Prostate gland (tissue), 2 donors: ENCODE measurements at regions not wholly inside any gene's neighbourhood (a gene's known extent, or its start where the extent isn't known, plus 50 kb on each side); places are given as distances from the start of the nearest gene placed in this dataset.

Source experiments
- DNase-seq: peaks from one replicate; pipeline ENCODE4 v3.0.0-alpha.2; 2019; ENCODE audit warnings: low spot score
- H3K27ac ChIP-seq, 2 donors: fragments of 200-600 bp; sonication (generic); 2 replicates each; pipeline ENCODE4 v1.5.1; 2017 to 2019
- H3K27me3 ChIP-seq: fragments of 200-600 bp; sonication (generic); replicated peaks from 2 replicates; pipeline ENCODE4 v1.5.1; 2019; ENCODE audit not compliant: insufficient read depth
- H3K36me3 ChIP-seq, 2 donors: fragments of 200-600 bp; sonication (generic); 1 replicate in 1 of 2; 2 replicates in 1 of 2; pipeline versions ENCODE4 v1.5.1 to v1.8.1; 2017 to 2019
- H3K4me1 ChIP-seq: fragments of 200-600 bp; sonication (generic); replicated peaks from 2 replicates; pipeline ENCODE4 v1.5.1; 2019
- H3K4me3 ChIP-seq, 2 donors: fragments of 200-600 bp; sonication (generic); 2 replicates each; pipeline ENCODE4 v1.5.1; 2017 to 2019
- H3K9me3 ChIP-seq: fragments of 200-600 bp; sonication (generic); 2 replicates; pipeline ENCODE4 v1.5.1; 2017
- CTCF ChIP-seq, 4 experiments: fragments of 200-600 bp in 2 of 4; fragments of 450-650 bp in 2 of 4; sonication (generic) in 2 of 4; IDR thresholded peaks; 1 replicate in 3 of 4; 2 replicates in 1 of 4; pipeline ENCODE4 v1.5.1; 2016 to 2019; ENCODE audit warnings: antibody characterized with exemption in 4 of 4, mild to moderate bottlenecking in 2 of 4, moderate library complexity in 2 of 4
- POLR2A ChIP-seq: fragments of 450-650 bp; IDR thresholded peaks from one replicate; pipeline ENCODE4 v1.6.1; 2016; ENCODE audit warnings: antibody characterized with exemption, mild to moderate bottlenecking
- POLR2AphosphoS5 ChIP-seq: sonication (generic); formaldehyde crosslinking; IDR thresholded peaks from one replicate; pipeline ENCODE4 v1.6.1; 2017; ENCODE audit warnings: antibody characterized with exemption
- WGBS: methylation state at CpG from one replicate; pipeline ENCODE4 v1.1.5; 2018; 5-methylcytosine and 5-hydroxymethylcytosine counted together
- intact Hi-C: fragments of 100-400 bp; cut with DNase I; formaldehyde crosslinking; loops from one replicate; pipeline ENCODE4 v1.14.2; 2022

GRCh38 chr10:4483811-4484210, 342.2 kb upstream of the AKR1E2 start:
- Histone ChIP-seq H3K4me3 (no peak overlapping the region), H3K36me3 (no peaks in the 10 kb centered on the region), H3K27ac (no peak overlapping the region), H3K27me3 (no peaks in the 10 kb centered on the region), H3K9me3 (no peaks in the 10 kb centered on the region), H3K4me1 (no peaks in the 10 kb centered on the region)
- no peak for DNase-seq
- TF ChIP-seq CTCF (IDR thresholded peaks at IDR 0.05) (no peak), POLR2A (no peak), POLR2AphosphoS5 (no peak)
- intact Hi-C loops = no loop called here
- WGBS = 53% methylated on average over 4 of the region's 4 CpGs

- no peaks in the 10 kb centered on the region for H3K27me3 ChIP-seq
- no peaks in the 10 kb centered on the region for H3K9me3 ChIP-seq
- H3K36me3 ChIP-seq = no peaks in the 10 kb centered on the region
- TF ChIP-seq CTCF (IDR thresholded peaks at IDR 0.05) (no peak), POLR2A (no peak), POLR2AphosphoS5 (no peak)
- H3K27ac ChIP-seq = no peak overlapping the region
- no peak for DNase-seq
- intact Hi-C loops = no loop called here
- no peak overlapping the region for H3K4me3 ChIP-seq
- H3K4me1 ChIP-seq = no peaks in the 10 kb centered on the region
Observed at GRCh38 chr10:4482659-4483058, 343.3 kb upstream of the AKR1E2 start.

GRCh38 chr10:4481192-4481591, 344.8 kb upstream of the AKR1E2 start:
- intact Hi-C loops = no loop called here

GRCh38 chr10:4479342-4479741, 346.7 kb upstream of the AKR1E2 start:
- intact Hi-C loops = no loop called here
- 76% methylated on average over 5 of the region's 5 CpGs for WGBS
- H3K9me3 ChIP-seq = no peaks in the 10 kb centered on the region
- TF ChIP-seq POLR2AphosphoS5 (no peak), CTCF (IDR thresholded peaks at IDR 0.05) (no peak), POLR2A (no peak)
- no peak overlapping the region for H3K4me3 ChIP-seq
- DNase-seq = no peak
- H3K4me1 ChIP-seq = no peaks in the 10 kb centered on the region
- H3K36me3 ChIP-seq = no peaks in the 10 kb centered on the region
- no peaks in the 10 kb centered on the region for H3K27me3 ChIP-seq
- H3K27ac ChIP-seq = no peak overlapping the region

More at GRCh38 chr10:4481192-4481591, 344.8 kb upstream of the AKR1E2 start:
- Histone ChIP-seq H3K4me3 (no peak overlapping the region), H3K27me3 (no peaks in the 10 kb centered on the region), H3K4me1 (no peaks in the 10 kb centered on the region), H3K27ac (no peak overlapping the region), H3K36me3 (no peaks in the 10 kb centered on the region), H3K9me3 (no peaks in the 10 kb centered on the region)
- DNase-seq = no peak
- TF ChIP-seq POLR2AphosphoS5 (no peak), CTCF (IDR thresholded peaks at IDR 0.05) (no peak), POLR2A (no peak)

GRCh38 chr10:4477664-4478063, 348.3 kb upstream of the AKR1E2 start:
- no peak for DNase-seq
- WGBS = 71% methylated on average over 4 of the region's 4 CpGs

More at GRCh38 chr10:4477664-4478063, 348.3 kb upstream of the AKR1E2 start:
- TF ChIP-seq POLR2A = no peak
- no peak for TF ChIP-seq POLR2AphosphoS5
- no peak for TF ChIP-seq CTCF (IDR thresholded peaks at IDR 0.05)
- Histone ChIP-seq H3K36me3 (no peaks in the 10 kb centered on the region), H3K9me3 (no peaks in the 10 kb centered on the region), H3K4me1 (no peaks in the 10 kb centered on the region), H3K4me3 (no peak overlapping the region), H3K27ac (no peak overlapping the region), H3K27me3 (no peaks in the 10 kb centered on the region)
- intact Hi-C loops = no loop called here
